Cardiac fibroblast (primary cell): ENCODE measurements at regions not wholly inside any gene's neighbourhood (a gene's known extent, or its start where the extent isn't known, plus 50 kb on each side); places are given as distances from the start of the nearest gene placed in this dataset.

Experiments
- DNase-seq, 2 donors: peaks; one replicate each; pipeline versions ENCODE4 v3.0.0 to v3.0.0-alpha.2; 2010; ENCODE audit warnings: low read depth in 2 of 2
- H3K4me3 ChIP-seq, 2 donors: replicated peaks in 1 of 2; 1 replicate in 1 of 2; 2 replicates in 1 of 2; pipeline ENCODE4 v1.5.1; 2011; ENCODE audit warnings: low read depth in 2 of 2, low read length in 2 of 2, mild to moderate bottlenecking in 2 of 2, moderate library complexity in 1 of 2
- TF ChIP-seq, protein P1 (sequence below): IDR thresholded peaks from one replicate; pipeline ENCODE4 v1.5.1; 2011; ENCODE audit warnings: low read depth, mild to moderate bottlenecking, low read length, inconsistent platforms

GRCh38 chr3:74372743-74373142, 241.7 kb downstream of the CNTN3 start:
- TF ChIP-seq, protein P1, sequence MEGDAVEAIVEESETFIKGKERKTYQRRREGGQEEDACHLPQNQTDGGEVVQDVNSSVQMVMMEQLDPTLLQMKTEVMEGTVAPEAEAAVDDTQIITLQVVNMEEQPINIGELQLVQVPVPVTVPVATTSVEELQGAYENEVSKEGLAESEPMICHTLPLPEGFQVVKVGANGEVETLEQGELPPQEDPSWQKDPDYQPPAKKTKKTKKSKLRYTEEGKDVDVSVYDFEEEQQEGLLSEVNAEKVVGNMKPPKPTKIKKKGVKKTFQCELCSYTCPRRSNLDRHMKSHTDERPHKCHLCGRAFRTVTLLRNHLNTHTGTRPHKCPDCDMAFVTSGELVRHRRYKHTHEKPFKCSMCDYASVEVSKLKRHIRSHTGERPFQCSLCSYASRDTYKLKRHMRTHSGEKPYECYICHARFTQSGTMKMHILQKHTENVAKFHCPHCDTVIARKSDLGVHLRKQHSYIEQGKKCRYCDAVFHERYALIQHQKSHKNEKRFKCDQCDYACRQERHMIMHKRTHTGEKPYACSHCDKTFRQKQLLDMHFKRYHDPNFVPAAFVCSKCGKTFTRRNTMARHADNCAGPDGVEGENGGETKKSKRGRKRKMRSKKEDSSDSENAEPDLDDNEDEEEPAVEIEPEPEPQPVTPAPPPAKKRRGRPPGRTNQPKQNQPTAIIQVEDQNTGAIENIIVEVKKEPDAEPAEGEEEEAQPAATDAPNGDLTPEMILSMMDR: no peak
- no peak overlapping the region for H3K4me3 ChIP-seq
- no peak for DNase-seq

DNA sequence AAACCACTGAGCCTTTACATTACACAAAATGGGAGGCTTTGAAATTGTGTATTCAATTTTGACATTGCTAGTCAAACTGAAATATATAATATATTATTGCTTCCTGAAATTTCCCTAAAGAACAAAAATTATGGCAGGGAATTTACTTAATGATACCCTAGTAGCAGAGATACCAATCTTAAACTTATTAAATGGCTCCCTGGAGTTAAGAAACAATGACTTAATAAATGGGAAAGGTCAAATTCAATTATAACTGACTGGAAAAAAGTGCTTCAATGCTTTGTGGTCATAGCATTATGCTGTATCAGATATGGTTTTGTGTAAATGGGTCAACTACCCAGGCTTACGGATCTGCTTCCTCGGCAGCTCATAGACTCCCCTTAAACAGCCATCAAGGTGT, 244.1 kb downstream of the CNTN3 start:
- TF ChIP-seq, protein P1: no peak
- no peak overlapping the region for H3K4me3 ChIP-seq
- no peak for DNase-seq

DNA sequence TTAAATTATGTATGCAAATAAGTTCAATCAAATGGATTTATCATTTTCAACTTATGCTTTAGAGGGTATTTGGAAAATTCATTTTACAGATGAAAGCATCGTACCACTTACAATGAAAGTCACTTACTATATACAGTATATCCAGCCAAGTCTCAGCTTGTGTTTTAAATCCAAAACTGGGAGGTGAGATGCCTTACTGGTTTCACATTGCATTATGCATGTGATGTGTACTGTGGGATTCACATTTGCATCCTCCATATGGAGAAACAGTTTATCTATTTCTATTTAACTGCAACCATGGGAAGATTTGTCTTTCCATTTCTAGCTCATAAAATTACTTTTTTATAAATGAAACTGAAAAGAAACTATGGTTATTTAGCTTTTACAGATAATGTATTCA, 248.1 kb downstream of the CNTN3 start:
- TF ChIP-seq, protein P1: no peak
- DNase-seq: no peak
- no peak overlapping the region for H3K4me3 ChIP-seq

DNA sequence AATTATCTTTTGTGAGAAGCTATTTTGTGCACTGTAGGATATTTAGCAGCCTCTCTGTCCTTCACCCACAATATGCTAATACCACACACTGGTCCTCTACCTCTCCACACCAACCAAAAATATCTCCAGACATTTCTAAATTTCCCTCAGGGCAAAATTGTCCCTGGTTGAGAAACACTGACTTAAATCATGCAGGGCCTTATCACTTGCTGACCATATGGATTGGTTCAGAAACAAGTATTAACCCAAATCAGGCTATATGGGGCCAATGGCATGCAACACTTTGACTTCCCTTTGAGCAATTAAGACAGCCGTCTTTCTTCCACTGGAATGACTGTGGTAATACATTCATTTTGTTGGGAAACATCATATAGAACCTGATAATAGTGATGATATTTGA, 251.1 kb downstream of the CNTN3 start:
- TF ChIP-seq, protein P1: no peak
- DNase-seq: no peak
- H3K4me3 ChIP-seq: no peak overlapping the region

- no peak for DNase-seq
- TF ChIP-seq, protein P1: no peak
- H3K4me3 ChIP-seq: no peak overlapping the region
Observed at GRCh38 chr3:74360406-74360805, 254.1 kb downstream of the CNTN3 start.

DNA sequence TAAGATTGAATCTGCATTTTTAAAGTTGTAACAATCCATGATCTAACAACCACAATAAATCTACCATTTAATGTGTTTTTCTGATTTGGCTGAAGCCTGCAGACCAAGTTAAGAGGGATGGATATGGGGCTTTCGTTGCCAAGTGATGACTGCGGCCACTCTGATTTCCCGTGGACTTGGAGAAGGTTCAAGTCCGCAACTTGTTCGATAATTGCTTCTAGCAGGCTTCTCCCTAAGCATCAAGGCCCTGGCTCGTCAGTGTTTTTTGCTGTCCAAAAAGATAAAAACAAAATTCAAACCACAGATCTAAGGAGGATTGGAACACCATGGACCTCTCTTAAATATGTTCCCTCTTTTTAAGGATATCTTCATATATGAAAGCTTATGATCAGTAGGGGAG, 256.6 kb downstream of the CNTN3 start:
- no peak for DNase-seq
- TF ChIP-seq, protein P1: no peak
- H3K4me3 ChIP-seq: no peak overlapping the region

GRCh38 chr3:74353039-74353438, 261.4 kb downstream of the CNTN3 start:
- H3K4me3 ChIP-seq: no peak overlapping the region
- TF ChIP-seq, protein P1: peak; percentile 1
- peak in 1 of 2 donors; percentile 3 for DNase-seq
